Left renal cortex interstitium (tissue), 4 donors: ENCODE measurements at regions not wholly inside any gene's neighbourhood (a gene's known extent, or its start where the extent isn't known, plus 50 kb on each side); places are given as distances from the start of the nearest gene placed in this dataset.
"Not testable (repeated sequence)": the region's sequence is repeated elsewhere in the genome, so short reads cannot be mapped to it uniquely, and the experiment has no call there.

Source experiments
- DNase-seq, 4 donors: peaks; one replicate each; pipeline ENCODE4 v3.0.0-alpha.2; 2013; ENCODE audit warnings: low read depth in 4 of 4, low spot score in 2 of 4, missing footprints in 1 of 4

GRCh38 chr1:56135069-56135863 is 444.1 kb downstream of the PLPP3 start:
- DNase-seq = no peak

- DNase-seq = no peak
These were observed 445.6 kb downstream of the PLPP3 start for GRCh38 chr1:56133522-56134472.

- DNase-seq = no peak
These were observed 446.8 kb downstream of the PLPP3 start for GRCh38 chr1:56132520-56132919.

- no peak for DNase-seq
These were observed 449.5 kb downstream of the PLPP3 start for GRCh38 chr1:56129837-56130236.

GRCh38 chr1:56125316-56125715 is 454.0 kb downstream of the PLPP3 start:
- no peak for DNase-seq

- no peak for DNase-seq
These were observed 455.5 kb downstream of the PLPP3 start for GRCh38 chr1:56123826-56124225.

GRCh38 chr1:56123421-56123820 is 455.9 kb downstream of the PLPP3 start:
- no peak for DNase-seq

GRCh38 chr1:56120021-56120420 is 459.3 kb downstream of the PLPP3 start:
- DNase-seq = no peak

GRCh38 chr1:56118676-56119075 is 460.7 kb downstream of the PLPP3 start:
- DNase-seq = not testable (repeated sequence)

GRCh38 chr1:56115701-56116100 is 463.7 kb downstream of the PLPP3 start:
- no peak for DNase-seq

- no peak for DNase-seq
These were observed 465.7 kb downstream of the PLPP3 start for GRCh38 chr1:56113679-56114078.

GRCh38 chr1:56107275-56107638 is 472.1 kb downstream of the PLPP3 start:
- DNase-seq = no peak

- DNase-seq = no peak
These were observed 472.7 kb downstream of the PLPP3 start for GRCh38 chr1:56106531-56107274.

- DNase-seq = no peak
These were observed 474.0 kb downstream of the PLPP3 start for GRCh38 chr1:56105397-56105796.

- DNase-seq = no peak
These were observed 479.5 kb downstream of the PLPP3 start for GRCh38 chr1:56099766-56100265.

- no peak for DNase-seq
These were observed 480.4 kb downstream of the PLPP3 start for GRCh38 chr1:56098946-56099345.

GRCh38 chr1:56097713-56098112 is 481.6 kb downstream of the PLPP3 start:
- DNase-seq = no peak

- no peak for DNase-seq
These were observed 483.4 kb downstream of the PLPP3 start for GRCh38 chr1:56095696-56096665.

- no peak for DNase-seq
These were observed 485.2 kb downstream of the PLPP3 start for GRCh38 chr1:56094168-56094567.
